ENCODE measurements at regions not wholly inside any gene's neighbourhood (a gene's known extent, or its start where the extent isn't known, plus 50 kb on each side); places are given as distances from the start of the nearest gene placed in this dataset.
A peak's percentile ranks its signal among the peaks of the same experiment; 100 is the strongest.

GRCh38 chr9:93827545-93828330 lies 127.4 kb downstream of the BARX1 start:
- DNase-seq = no peak

- DNase-seq = no peak
Measured at GRCh38 chr9:93826905-93827544, 128.1 kb downstream of the BARX1 start.

- no peak for DNase-seq
Measured at GRCh38 chr9:93826209-93826608, 128.9 kb downstream of the BARX1 start.

- no peak for DNase-seq
Measured at GRCh38 chr9:93825348-93826115, 129.6 kb downstream of the BARX1 start.

GRCh38 chr9:93824386-93825294 lies 130.5 kb downstream of the BARX1 start:
- no peak for DNase-seq

GRCh38 chr9:93823245-93824072 lies 131.7 kb downstream of the BARX1 start:
- no peak for DNase-seq

GRCh38 chr9:93822229-93822628 lies 132.9 kb downstream of the BARX1 start:
- DNase-seq = no peak

GRCh38 chr9:93821307-93821703 lies 133.8 kb downstream of the BARX1 start:
- no peak for DNase-seq

- DNase-seq = no peak
Measured at GRCh38 chr9:93820667-93821306, 134.4 kb downstream of the BARX1 start.

- DNase-seq = no peak
Measured at GRCh38 chr9:93819905-93820304, 135.2 kb downstream of the BARX1 start.

- DNase-seq = no peak
Measured at GRCh38 chr9:93818827-93819472, 136.2 kb downstream of the BARX1 start.

GRCh38 chr9:93818237-93818636 lies 136.9 kb downstream of the BARX1 start:
- DNase-seq = no peak

- no peak for DNase-seq
Measured at GRCh38 chr9:93815677-93816076, 139.5 kb downstream of the BARX1 start.

GRCh38 chr9:93815135-93815534 lies 140.0 kb downstream of the BARX1 start:
- DNase-seq = no peak

GRCh38 chr9:93814077-93814956 lies 140.8 kb downstream of the BARX1 start:
- DNase-seq = peak; percentile 94

- DNase-seq = peak; percentile 38
Measured at GRCh38 chr9:93813221-93814076, 141.7 kb downstream of the BARX1 start.

GRCh38 chr9:93812410-93812668 lies 142.8 kb downstream of the BARX1 start:
- DNase-seq = no peak

- no peak for DNase-seq
Measured at GRCh38 chr9:93810028-93810971, 144.9 kb downstream of the BARX1 start.

Measured in NCI-H748 treated with DMSO at 0.1 percent for 48 hours (cell line).